ENCODE measurements at regions not wholly inside any gene's neighbourhood (a gene's known extent, or its start where the extent isn't known, plus 50 kb on each side); places are given as distances from the start of the nearest gene placed in this dataset.

DNA sequence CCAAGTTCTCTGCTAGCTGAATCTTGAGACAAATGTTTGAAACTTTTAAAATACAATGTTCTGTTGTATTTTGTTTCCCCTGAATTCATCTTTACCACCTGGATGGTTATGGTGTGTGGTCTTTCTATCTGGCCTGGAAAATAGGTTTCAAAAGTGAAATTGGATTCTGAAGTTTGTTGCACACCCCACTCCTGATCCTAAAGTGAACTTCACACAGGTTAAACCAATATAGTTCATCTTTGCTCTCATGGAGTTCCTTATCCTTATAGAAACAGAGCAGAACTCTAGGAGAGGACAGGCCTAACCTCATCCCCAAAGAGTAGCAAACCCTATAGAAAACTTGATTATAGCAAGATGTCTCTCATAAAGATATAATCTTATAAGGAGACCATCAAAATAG lies 179.4 kb upstream of the BCL6 start:
- no peak for FAIRE-seq
- no peak for TF ChIP-seq CTCF (IDR thresholded peaks at IDR 0.05; ENCODE audit: insufficient read depth, low read length, severe bottlenecking)

DNA sequence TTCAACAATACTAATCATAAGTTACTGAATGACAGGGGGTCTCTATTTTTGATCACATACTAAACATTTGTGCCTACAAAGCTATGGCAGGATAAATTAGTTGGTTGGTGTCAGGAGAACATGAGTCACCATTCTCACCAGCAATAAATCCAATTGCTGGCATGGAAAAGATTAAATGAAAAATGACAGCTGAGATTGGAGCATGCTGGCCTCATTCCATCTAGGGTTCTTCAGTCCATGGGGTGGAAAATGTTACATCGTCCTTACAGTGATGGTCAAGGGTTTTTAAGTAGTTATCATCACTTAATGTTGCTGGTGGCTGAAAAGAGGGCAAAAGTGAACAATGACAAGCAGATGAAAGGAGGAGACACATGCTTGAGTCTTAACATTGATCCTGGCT lies 180.1 kb upstream of the BCL6 start:
- Histone ChIP-seq H3K4me3 (ENCODE audit: low read depth, low read length) (no peak overlapping the region), H3K27me3 (ENCODE audit: control insufficient read depth, insufficient read depth, low read length) (no peaks in the 10 kb centered on the region), H3K36me3 (ENCODE audit: control insufficient read depth, insufficient read depth, low read length) (no peaks in the 10 kb centered on the region)
- TF ChIP-seq CTCF (IDR thresholded peaks at IDR 0.05; ENCODE audit: insufficient read depth, low read length, severe bottlenecking): no peak
- FAIRE-seq (no peak), DNase-seq (ENCODE audit: low read depth) (no peak)

More for the DNA sequence above, 179.4 kb upstream of the BCL6 start:
- Histone ChIP-seq H3K27me3 (ENCODE audit: control insufficient read depth, insufficient read depth, low read length) (no peaks in the 10 kb centered on the region), H3K4me3 (ENCODE audit: low read depth, low read length) (no peak overlapping the region), H3K36me3 (ENCODE audit: control insufficient read depth, insufficient read depth, low read length) (no peaks in the 10 kb centered on the region)
- DNase-seq (ENCODE audit: low read depth): no peak

DNA sequence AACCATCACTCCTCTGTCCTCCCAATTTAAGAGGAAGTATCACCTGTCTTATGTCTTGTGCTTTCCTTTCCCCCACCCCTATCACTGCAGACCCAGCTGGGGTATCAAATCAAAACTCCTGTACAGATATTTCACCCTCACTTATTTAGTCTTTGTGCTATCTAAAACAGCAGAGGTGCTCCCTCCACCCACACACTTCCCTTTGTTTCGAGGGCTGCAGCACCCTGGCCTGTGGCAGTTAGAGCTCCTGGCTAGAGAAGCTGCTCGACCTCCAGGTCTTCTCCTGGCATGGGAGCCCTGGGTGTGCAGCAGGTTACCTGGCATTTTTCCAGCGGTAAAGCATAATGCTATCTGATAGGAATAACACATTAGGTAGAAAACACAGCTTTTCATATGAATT lies 181.4 kb upstream of the BCL6 start:
- no peak overlapping the region for H3K4me3 ChIP-seq (ENCODE audit: low read depth, low read length)
- H3K36me3 ChIP-seq (ENCODE audit: control insufficient read depth, insufficient read depth, low read length): no peaks in the 10 kb centered on the region
- DNase-seq (ENCODE audit: low read depth) (no peak), FAIRE-seq (peak; percentile 60)
- no peaks in the 10 kb centered on the region for H3K27me3 ChIP-seq (ENCODE audit: control insufficient read depth, insufficient read depth, low read length)
- TF ChIP-seq CTCF (IDR thresholded peaks at IDR 0.05; ENCODE audit: insufficient read depth, low read length, severe bottlenecking): no peak

DNA sequence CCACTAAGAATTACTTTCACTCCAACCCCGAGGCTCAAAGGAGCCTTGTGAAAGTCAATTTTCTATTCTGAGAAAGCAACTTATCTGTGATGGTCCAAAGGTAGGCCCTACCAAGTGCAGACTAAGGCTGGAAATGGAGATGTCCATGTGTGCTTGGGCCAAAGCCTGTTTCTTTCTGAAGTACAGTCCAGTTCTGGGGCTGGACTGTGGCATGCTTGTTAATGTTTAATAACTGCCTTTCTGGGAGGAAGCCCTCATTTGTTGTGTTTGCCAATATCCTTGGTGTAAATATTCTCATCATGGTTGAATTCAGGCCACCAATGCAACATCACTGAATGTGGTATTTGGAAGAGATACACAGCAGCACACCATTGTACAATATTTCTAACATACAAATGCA lies 182.3 kb upstream of the BCL6 start:
- no peak for TF ChIP-seq CTCF (IDR thresholded peaks at IDR 0.05; ENCODE audit: insufficient read depth, low read length, severe bottlenecking)
- no peak for DNase-seq (ENCODE audit: low read depth)
- Histone ChIP-seq H3K36me3 (ENCODE audit: control insufficient read depth, insufficient read depth, low read length) (no peaks in the 10 kb centered on the region), H3K27me3 (ENCODE audit: control insufficient read depth, insufficient read depth, low read length) (no peaks in the 10 kb centered on the region), H3K4me3 (ENCODE audit: low read depth, low read length) (no peak overlapping the region)
- FAIRE-seq: no peak

- Histone ChIP-seq H3K36me3 (ENCODE audit: control insufficient read depth, insufficient read depth, low read length) (no peaks in the 10 kb centered on the region), H3K27me3 (ENCODE audit: control insufficient read depth, insufficient read depth, low read length) (no peaks in the 10 kb centered on the region), H3K4me3 (ENCODE audit: low read depth, low read length) (no peak overlapping the region)
- DNase-seq (ENCODE audit: low read depth): no peak
- TF ChIP-seq CTCF (IDR thresholded peaks at IDR 0.05; ENCODE audit: insufficient read depth, low read length, severe bottlenecking): no peak
- FAIRE-seq: peak; percentile 93
These were observed 184.0 kb upstream of the BCL6 start for GRCh38 chr3:187929112-187929816.

DNA sequence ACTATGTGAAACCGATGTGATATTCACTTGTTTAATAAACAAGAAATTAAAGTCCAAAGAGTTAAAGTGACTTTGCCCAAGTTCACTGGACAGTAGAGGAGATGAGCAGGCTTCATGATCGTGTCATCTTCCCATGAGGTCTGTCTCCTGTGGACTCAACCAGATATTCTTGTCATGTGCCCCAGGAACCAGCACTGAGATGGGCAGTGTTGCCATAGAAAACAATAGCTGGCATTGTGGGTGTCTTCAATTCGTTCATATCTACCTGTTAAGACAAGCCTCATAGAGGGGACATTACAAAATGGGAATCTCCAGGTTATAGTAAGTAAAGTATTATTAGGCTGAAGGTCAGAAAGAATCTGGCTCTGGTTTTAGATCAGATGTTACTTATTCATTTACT lies 184.8 kb upstream of the BCL6 start:
- Histone ChIP-seq H3K36me3 (ENCODE audit: control insufficient read depth, insufficient read depth, low read length) (no peaks in the 10 kb centered on the region), H3K4me3 (ENCODE audit: low read depth, low read length) (no peak overlapping the region), H3K27me3 (ENCODE audit: control insufficient read depth, insufficient read depth, low read length) (no peaks in the 10 kb centered on the region)
- FAIRE-seq (no peak), DNase-seq (ENCODE audit: low read depth) (no peak)
- TF ChIP-seq CTCF (IDR thresholded peaks at IDR 0.05; ENCODE audit: insufficient read depth, low read length, severe bottlenecking): no peak
